AG04450 (cell line): ENCODE measurements at regions not wholly inside any gene's neighbourhood (a gene's known extent, or its start where the extent isn't known, plus 50 kb on each side); places are given as distances from the start of the nearest gene placed in this dataset.

Experiments used
- CTCF ChIA-PET: fragments of 300-600, 350-600 bp; formaldehyde crosslinking; extraction: SDS; loops from one replicate; lab custom pipeline; 2022; ENCODE audit warnings: antibody characterized with exemption, inconsistent platforms; lab: Charles Lee
- POLR2A ChIA-PET: fragments of 350-600 bp; formaldehyde crosslinking; extraction: SDS; loops from one replicate; lab custom pipeline; 2021; ENCODE audit warnings: antibody characterized with exemption, inconsistent platforms; lab: Yijun Ruan, JAX
- DNase-seq: peaks from one replicate; pipeline ENCODE4 v3.0.0-alpha.2; 2011; ENCODE audit warnings: low read depth, low spot score
- H3K27ac ChIP-seq: one replicate; pipeline ENCODE4 v1.5.1; 2012; ENCODE audit warnings: low read depth, low read length, control low read depth
- H3K27me3 ChIP-seq: one replicate; pipeline ENCODE4 v1.6.0; 2012; ENCODE audit warnings: low read length; ENCODE audit not compliant: control insufficient read depth, insufficient read depth
- H3K4me3 ChIP-seq: 2 replicates; pipeline ENCODE4 v1.5.1; 2011; ENCODE audit warnings: mild to moderate bottlenecking, low read depth, low read length, control low read depth
- H3K9me3 ChIP-seq: 2 replicates; pipeline ENCODE4 v1.5.1; 2012; ENCODE audit warnings: low read length; ENCODE audit not compliant: control insufficient read depth, insufficient read depth
- CTCF ChIP-seq: IDR thresholded peaks from 2 replicates; pipeline ENCODE4 v1.5.1; 2011; ENCODE audit warnings: low read depth, low read length, control low read depth, inconsistent platforms

GRCh38 chr6:11288065-11288464 is 55.6 kb upstream of the NEDD9 start:
- Histone ChIP-seq H3K27ac (no peak overlapping the region), H3K27me3 (peaks cover 2% of the 10 kb centered on the region), H3K9me3 (no peaks in the 10 kb centered on the region), H3K4me3 (no peak overlapping the region)
- no peak for DNase-seq
- POLR2A ChIA-PET, result no interaction called here
- TF ChIP-seq CTCF, result no peak
- CTCF ChIA-PET, result no interaction called here

GRCh38 chr6:11284996-11285395 is 52.5 kb upstream of the NEDD9 start:
- POLR2A ChIA-PET, result no interaction called here

GRCh38 chr6:11283629-11284028 is 51.2 kb upstream of the NEDD9 start:
- CTCF ChIA-PET, result interaction anchor here (0.6 kb wide), 1 partner anchor 52 kb away, joined by 3 read pairs; no protein-coding TSS in a partner anchor

More at GRCh38 chr6:11284996-11285395, 52.5 kb upstream of the NEDD9 start:
- CTCF ChIA-PET, result no interaction called here
- TF ChIP-seq CTCF, result no peak
- Histone ChIP-seq H3K27ac (no peak overlapping the region), H3K27me3 (no peaks in the 10 kb centered on the region), H3K4me3 (no peak overlapping the region), H3K9me3 (no peaks in the 10 kb centered on the region)
- DNase-seq, result no peak

GRCh38 chr6:11282875-11283274 is 50.4 kb upstream of the NEDD9 start:
- TF ChIP-seq CTCF, result no peak
- no peak for DNase-seq
- Histone ChIP-seq H3K4me3 (no peak overlapping the region), H3K27me3 (no peaks in the 10 kb centered on the region), H3K9me3 (no peaks in the 10 kb centered on the region), H3K27ac (no peak overlapping the region)
- POLR2A ChIA-PET, result no interaction called here
- CTCF ChIA-PET, result interaction anchor here (1.3 kb wide), 1 partner anchor 214 kb away, joined by 4 read pairs; no protein-coding TSS in a partner anchor

More at GRCh38 chr6:11283629-11284028, 51.2 kb upstream of the NEDD9 start:
- no peak for TF ChIP-seq CTCF
- POLR2A ChIA-PET, result no interaction called here
- H3K9me3 ChIP-seq, result no peaks in the 10 kb centered on the region
- H3K4me3 ChIP-seq, result no peak overlapping the region
- no peak overlapping the region for H3K27ac ChIP-seq
- no peak for DNase-seq
- H3K27me3 ChIP-seq, result no peaks in the 10 kb centered on the region
